Endothelial cell of umbilical vein (primary cell): ENCODE measurements at regions not wholly inside any gene's neighbourhood (a gene's known extent, or its start where the extent isn't known, plus 50 kb on each side); places are given as distances from the start of the nearest gene placed in this dataset.

Experiments
- GATA2 ChIP-seq: IDR thresholded peaks from 2 replicates; pipeline ENCODE4 v1.7.0; 2011; ENCODE audit warnings: low read depth, mild to moderate bottlenecking, moderate library complexity, mixed read lengths, low read length; ENCODE audit not compliant: insufficient read length, insufficient read depth
- POLR2A ChIP-seq: IDR thresholded peaks from 2 replicates; pipeline ENCODE4 v1.6.1; 2012; ENCODE audit warnings: low read depth, mild to moderate bottlenecking, control low read depth, low read length
- POLR2AphosphoS5 ChIP-seq: IDR thresholded peaks from 2 replicates; pipeline ENCODE4 v1.6.1; 2012; ENCODE audit warnings: low read depth, mild to moderate bottlenecking, control low read depth, low read length, moderate library complexity; ENCODE audit not compliant: insufficient read depth
- TF ChIP-seq, protein P1 (sequence below), 2 donors: IDR thresholded peaks; 1 replicate in 1 of 2; 2 replicates in 1 of 2; pipeline ENCODE4 v1.5.1; 2011; ENCODE audit warnings: low read length in 2 of 2, mild to moderate bottlenecking in 2 of 2, moderate library complexity in 2 of 2, control low read depth in 1 of 2, inconsistent platforms in 1 of 2, low read depth in 1 of 2; ENCODE audit not compliant: insufficient read depth in 1 of 2; ENCODE audit errors: extremely low read depth in 1 of 2

DNA sequence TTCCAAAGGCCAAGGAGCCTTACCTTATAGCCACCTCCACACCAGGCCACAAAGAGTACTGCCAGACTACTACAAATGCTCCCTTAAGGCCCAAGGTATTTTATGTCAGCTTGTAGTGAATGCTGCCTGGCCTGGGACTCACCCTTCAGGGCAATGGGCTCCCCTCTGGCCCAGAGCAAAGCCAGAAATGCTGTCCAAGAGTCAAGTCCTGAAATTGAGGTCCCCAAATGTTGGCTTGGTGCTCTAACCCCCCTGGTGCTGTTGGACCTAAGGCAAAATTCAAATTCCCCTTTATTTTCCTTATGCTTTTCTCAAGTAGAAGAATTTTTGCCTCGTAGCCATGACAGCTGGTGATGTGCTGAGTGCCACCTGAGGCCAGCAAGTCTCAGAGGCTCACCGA, 1354.3 kb upstream of the DIAPH2 start:
- no peak for TF ChIP-seq POLR2AphosphoS5
- TF ChIP-seq POLR2A = no peak
- TF ChIP-seq GATA2 = no peak
- TF ChIP-seq, protein P1, sequence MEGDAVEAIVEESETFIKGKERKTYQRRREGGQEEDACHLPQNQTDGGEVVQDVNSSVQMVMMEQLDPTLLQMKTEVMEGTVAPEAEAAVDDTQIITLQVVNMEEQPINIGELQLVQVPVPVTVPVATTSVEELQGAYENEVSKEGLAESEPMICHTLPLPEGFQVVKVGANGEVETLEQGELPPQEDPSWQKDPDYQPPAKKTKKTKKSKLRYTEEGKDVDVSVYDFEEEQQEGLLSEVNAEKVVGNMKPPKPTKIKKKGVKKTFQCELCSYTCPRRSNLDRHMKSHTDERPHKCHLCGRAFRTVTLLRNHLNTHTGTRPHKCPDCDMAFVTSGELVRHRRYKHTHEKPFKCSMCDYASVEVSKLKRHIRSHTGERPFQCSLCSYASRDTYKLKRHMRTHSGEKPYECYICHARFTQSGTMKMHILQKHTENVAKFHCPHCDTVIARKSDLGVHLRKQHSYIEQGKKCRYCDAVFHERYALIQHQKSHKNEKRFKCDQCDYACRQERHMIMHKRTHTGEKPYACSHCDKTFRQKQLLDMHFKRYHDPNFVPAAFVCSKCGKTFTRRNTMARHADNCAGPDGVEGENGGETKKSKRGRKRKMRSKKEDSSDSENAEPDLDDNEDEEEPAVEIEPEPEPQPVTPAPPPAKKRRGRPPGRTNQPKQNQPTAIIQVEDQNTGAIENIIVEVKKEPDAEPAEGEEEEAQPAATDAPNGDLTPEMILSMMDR (IDR thresholded peaks at IDR 0.05; ENCODE audit: extremely low read depth in 1 of 2, insufficient read depth in 1 of 2, low read depth in 1 of 2, low read length in 2 of 2) = no peak
